ENCODE measurements at regions not wholly inside any gene's neighbourhood (a gene's known extent, or its start where the extent isn't known, plus 50 kb on each side); places are given as distances from the start of the nearest gene placed in this dataset.

DNA sequence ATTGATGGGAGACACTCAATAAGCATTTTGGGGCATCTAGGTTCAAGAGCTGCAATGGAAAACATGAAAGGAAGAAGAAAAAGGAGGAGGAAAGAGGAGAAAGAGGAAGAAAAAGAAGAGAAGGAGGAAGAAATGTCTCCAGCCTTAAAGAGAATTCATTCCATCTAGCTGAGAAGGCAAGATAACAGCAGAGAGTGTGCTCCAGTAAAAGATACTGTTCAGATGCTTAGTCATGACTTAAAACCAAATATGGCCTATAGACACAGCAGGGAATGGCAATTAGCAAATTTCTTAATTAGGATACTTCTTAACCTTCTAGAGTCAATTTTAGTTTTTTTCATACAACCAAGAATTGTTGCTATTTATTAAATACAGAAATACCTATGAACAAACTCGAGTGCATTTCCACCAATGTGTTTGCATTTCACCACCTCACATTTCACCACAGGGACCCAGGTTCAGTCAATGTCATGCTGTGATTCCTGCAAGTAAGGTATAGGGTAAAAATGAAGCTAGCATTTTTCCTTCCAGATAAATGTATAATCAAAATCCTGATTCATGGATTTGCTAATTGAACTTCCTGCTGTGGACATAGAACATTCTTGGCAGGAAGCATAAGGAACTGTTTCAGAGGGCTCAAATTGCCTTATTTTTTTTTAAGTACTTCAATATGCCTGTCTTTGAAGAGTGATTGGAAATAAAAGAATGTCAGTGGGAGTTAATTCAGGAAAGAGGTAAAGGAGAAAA lies 177.8 kb downstream of the RPS29 start:
- Histone ChIP-seq H4K20me1 (ENCODE audit: insufficient read depth, low read length) (no peaks in the 10 kb centered on the region), H3K36me3 (replicated peaks in 1 of 2; ENCODE audit: control insufficient read depth in 1 of 2, insufficient read depth in 2 of 2, low read length in 2 of 2) (no peaks in the 10 kb centered on the region), H3K4me2 (replicated peaks; ENCODE audit: extremely low read depth, low read length, poor library complexity, severe bottlenecking) (no peak overlapping the region), H3K4me3 (replicated peaks in 1 of 3; ENCODE audit: low read depth in 2 of 3, low read length in 3 of 3) (no peak overlapping the region), H3K27ac (ENCODE audit: low read depth in 1 of 2, low read length in 2 of 2) (no peak overlapping the region), H3K4me1 (ENCODE audit: control insufficient read depth in 1 of 2, insufficient read depth in 2 of 2, low read length in 2 of 2) (no peaks in the 10 kb centered on the region), H3K9ac (ENCODE audit: insufficient read depth, low read length, poor library complexity, severe bottlenecking) (no peak overlapping the region), H3K9me3 (replicated peaks in 1 of 2; ENCODE audit: control insufficient read depth in 1 of 2, insufficient read depth in 1 of 2, low read length in 2 of 2) (no peaks in the 10 kb centered on the region), H3K79me2 (ENCODE audit: insufficient read depth, low read length) (no peaks in the 10 kb centered on the region), H3K27me3 (ENCODE audit: control insufficient read depth in 2 of 2, insufficient read depth in 2 of 2, low read length in 2 of 2) (no peaks in the 10 kb centered on the region), H2AFZ (ENCODE audit: insufficient read depth, low read depth, low read length, poor library complexity, severe bottlenecking) (no peak overlapping the region)
- Mint-ChIP-seq H3K4me1 (no peaks in the 10 kb centered on the region), H3K27me3 (ENCODE audit: low read depth in 3 of 3) (peaks cover 0 to 3% (median 2%) of the 10 kb centered on the region in 3 donors), H3K4me3 (no peak overlapping the region), H3K9me3 (no peaks in the 10 kb centered on the region), H3K27ac (no peak overlapping the region), H3K36me3 (no peaks in the 10 kb centered on the region)
- DNase-seq = no peak
- no CpG with 5 or more reads among the region's 1 CpG for WGBS (ENCODE audit: insufficient coverage)
- TF ChIP-seq, protein P1, sequence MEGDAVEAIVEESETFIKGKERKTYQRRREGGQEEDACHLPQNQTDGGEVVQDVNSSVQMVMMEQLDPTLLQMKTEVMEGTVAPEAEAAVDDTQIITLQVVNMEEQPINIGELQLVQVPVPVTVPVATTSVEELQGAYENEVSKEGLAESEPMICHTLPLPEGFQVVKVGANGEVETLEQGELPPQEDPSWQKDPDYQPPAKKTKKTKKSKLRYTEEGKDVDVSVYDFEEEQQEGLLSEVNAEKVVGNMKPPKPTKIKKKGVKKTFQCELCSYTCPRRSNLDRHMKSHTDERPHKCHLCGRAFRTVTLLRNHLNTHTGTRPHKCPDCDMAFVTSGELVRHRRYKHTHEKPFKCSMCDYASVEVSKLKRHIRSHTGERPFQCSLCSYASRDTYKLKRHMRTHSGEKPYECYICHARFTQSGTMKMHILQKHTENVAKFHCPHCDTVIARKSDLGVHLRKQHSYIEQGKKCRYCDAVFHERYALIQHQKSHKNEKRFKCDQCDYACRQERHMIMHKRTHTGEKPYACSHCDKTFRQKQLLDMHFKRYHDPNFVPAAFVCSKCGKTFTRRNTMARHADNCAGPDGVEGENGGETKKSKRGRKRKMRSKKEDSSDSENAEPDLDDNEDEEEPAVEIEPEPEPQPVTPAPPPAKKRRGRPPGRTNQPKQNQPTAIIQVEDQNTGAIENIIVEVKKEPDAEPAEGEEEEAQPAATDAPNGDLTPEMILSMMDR (IDR thresholded peaks at IDR 0.05) = no peak
- intact Hi-C loops (cut with micrococcal nuclease) = no loop called here

DNA sequence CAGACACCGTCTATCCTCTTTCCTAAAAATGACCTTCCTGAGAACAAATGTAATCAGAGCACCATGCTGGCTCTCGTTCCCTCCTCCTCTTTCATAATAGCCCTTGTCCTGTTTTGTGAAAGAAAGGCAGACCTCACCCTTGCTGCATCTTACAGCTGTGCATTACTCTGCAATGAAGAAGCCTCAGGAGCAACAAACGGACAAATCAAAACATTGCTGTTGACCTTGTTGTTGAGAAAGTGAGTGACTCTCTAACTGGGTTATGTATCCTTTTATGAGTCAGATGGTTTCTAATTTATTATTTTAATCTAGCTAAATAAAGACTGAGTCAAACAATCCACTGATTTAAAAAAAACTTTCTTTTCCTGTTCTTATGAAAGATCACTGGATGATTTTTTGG lies 180.9 kb downstream of the RPS29 start:
- intact Hi-C loops (cut with micrococcal nuclease) = no loop called here
- TF ChIP-seq, protein P1 (IDR thresholded peaks at IDR 0.05) = no peak
- Mint-ChIP-seq H3K36me3 (no peaks in the 10 kb centered on the region), H3K9me3 (no peaks in the 10 kb centered on the region), H3K4me3 (no peak overlapping the region), H3K4me1 (no peaks in the 10 kb centered on the region), H3K27me3 (ENCODE audit: low read depth in 3 of 3) (peaks cover 0 to 4% (median 1%) of the 10 kb centered on the region in 3 donors), H3K27ac (no peak overlapping the region)
- Histone ChIP-seq H3K79me2 (ENCODE audit: insufficient read depth, low read length) (no peaks in the 10 kb centered on the region), H3K27me3 (ENCODE audit: control insufficient read depth in 2 of 2, insufficient read depth in 2 of 2, low read length in 2 of 2) (no peaks in the 10 kb centered on the region), H3K27ac (ENCODE audit: low read depth in 1 of 2, low read length in 2 of 2) (no peak overlapping the region), H3K9me3 (replicated peaks in 1 of 2; ENCODE audit: control insufficient read depth in 1 of 2, insufficient read depth in 1 of 2, low read length in 2 of 2) (no peaks in the 10 kb centered on the region), H3K36me3 (replicated peaks in 1 of 2; ENCODE audit: control insufficient read depth in 1 of 2, insufficient read depth in 2 of 2, low read length in 2 of 2) (no peaks in the 10 kb centered on the region), H3K9ac (ENCODE audit: insufficient read depth, low read length, poor library complexity, severe bottlenecking) (no peak overlapping the region), H3K4me2 (replicated peaks; ENCODE audit: extremely low read depth, low read length, poor library complexity, severe bottlenecking) (no peak overlapping the region), H3K4me3 (replicated peaks in 1 of 3; ENCODE audit: low read depth in 2 of 3, low read length in 3 of 3) (no peak overlapping the region), H2AFZ (ENCODE audit: insufficient read depth, low read depth, low read length, poor library complexity, severe bottlenecking) (no peak overlapping the region), H3K4me1 (ENCODE audit: control insufficient read depth in 1 of 2, insufficient read depth in 2 of 2, low read length in 2 of 2) (no peaks in the 10 kb centered on the region), H4K20me1 (ENCODE audit: insufficient read depth, low read length) (no peaks in the 10 kb centered on the region)
- WGBS (ENCODE audit: insufficient coverage) = 100% methylated on average over 1 of the region's 3 CpGs
- DNase-seq = no peak
